HEK293 (cell line): ENCODE measurements at regions not wholly inside any gene's neighbourhood (a gene's known extent, or its start where the extent isn't known, plus 50 kb on each side); places are given as distances from the start of the nearest gene placed in this dataset.

Source experiments
- CTCF ChIA-PET: fragments of 350-600 bp; formaldehyde crosslinking; extraction: SDS; loops from one replicate; lab custom pipeline; 2021; ENCODE audit warnings: antibody characterized with exemption; lab: Yijun Ruan, JAX
- POLR2A ChIA-PET: fragments of 300-600 bp; formaldehyde crosslinking; extraction: SDS; loops from one replicate; lab custom pipeline; 2020; ENCODE audit warnings: antibody characterized with exemption, inconsistent platforms; lab: Yijun Ruan, JAX
- H3K27ac ChIP-seq: fragments of 200-500 bp; sonication (Bioruptor generic); 2 replicates; pipeline ENCODE4 v1.5.1; 2014; ENCODE audit warnings: low read depth, low read length, control low read depth, inconsistent platforms; ENCODE audit errors: extremely low read depth
- H3K36me3 ChIP-seq, 2 experiments: fragments of 200-500 bp in 1 of 2; sonication (Bioruptor generic) in 1 of 2; 1 replicate in 1 of 2; 2 replicates in 1 of 2; pipeline ENCODE4 v1.5.1; 2014 to 2017; ENCODE audit warnings: inconsistent platforms in 2 of 2, low read length in 2 of 2; ENCODE audit not compliant: control insufficient read depth in 2 of 2, insufficient read depth in 1 of 2
- H3K4me1 ChIP-seq: fragments of 200-500 bp; sonication (Bioruptor generic); 2 replicates; pipeline ENCODE4 v1.5.1; 2014; ENCODE audit warnings: mild to moderate bottlenecking, low read length, inconsistent platforms; ENCODE audit not compliant: control insufficient read depth, insufficient read depth
- H3K4me3 ChIP-seq: 2 replicates; pipeline ENCODE4 v1.5.1; 2011; ENCODE audit warnings: low read depth, mild to moderate bottlenecking, control low read depth, low read length, moderate library complexity
- H3K9me3 ChIP-seq: fragments of 200-500 bp; sonication (Bioruptor generic); 2 replicates; pipeline ENCODE4 v1.5.1; 2014; ENCODE audit warnings: low read depth, low read length, inconsistent platforms; ENCODE audit not compliant: control insufficient read depth, insufficient read depth
- FEZF1 ChIP-seq: fragments of 450-650 bp; formaldehyde crosslinking; IDR thresholded peaks from 2 replicates; pipeline ENCODE4 v1.5.1; 2016; ENCODE audit warnings: missing biosample characterization, missing genetic modification characterization
- INSM2 ChIP-seq: fragments of 450-650 bp; formaldehyde crosslinking; IDR thresholded peaks from 2 replicates; pipeline ENCODE4 v1.5.1; 2016; ENCODE audit warnings: missing biosample characterization, missing genetic modification characterization
- PRDM2 ChIP-seq: fragments of 450-650 bp; formaldehyde crosslinking; IDR thresholded peaks from 2 replicates; pipeline ENCODE4 v1.5.1; 2016; ENCODE audit warnings: missing biosample characterization, missing genetic modification characterization, borderline replicate concordance
- ZBTB11 ChIP-seq: fragments of 450-650 bp; formaldehyde crosslinking; conservative IDR thresholded peaks from 2 replicates; pipeline ENCODE4 v1.5.1; 2016; ENCODE audit warnings: low read depth, missing biosample characterization, missing genetic modification characterization
- ZFHX2 ChIP-seq: fragments of 450-650 bp; formaldehyde crosslinking; conservative IDR thresholded peaks from 2 replicates; pipeline ENCODE4 v1.5.1; 2016; ENCODE audit warnings: missing biosample characterization, missing genetic modification characterization
- ZFP69B ChIP-seq: fragments of 450-650 bp; formaldehyde crosslinking; IDR thresholded peaks from 2 replicates; pipeline ENCODE4 v1.5.1; 2016; ENCODE audit warnings: missing biosample characterization, missing genetic modification characterization
- ZNF174 ChIP-seq: fragments of 450-650 bp; formaldehyde crosslinking; IDR thresholded peaks from 2 replicates; pipeline ENCODE4 v1.5.0; 2017; ENCODE audit warnings: missing biosample characterization, mild to moderate bottlenecking, missing genetic modification characterization
- ZNF2 ChIP-seq: fragments of 450-650 bp; formaldehyde crosslinking; IDR thresholded peaks from 2 replicates; pipeline ENCODE4 v1.5.1; 2016; ENCODE audit warnings: missing biosample characterization, missing genetic modification characterization
- ZNF514 ChIP-seq: fragments of 450-650 bp; formaldehyde crosslinking; IDR thresholded peaks from 2 replicates; pipeline ENCODE4 v1.5.1; 2016; ENCODE audit warnings: missing biosample characterization, missing genetic modification characterization
- ZNF660 ChIP-seq: fragments of 450-650 bp; IDR thresholded peaks from 2 replicates; pipeline ENCODE4 v1.5.1; 2018; ENCODE audit warnings: missing biosample characterization, mild to moderate bottlenecking, missing genetic modification characterization
- ZNF677 ChIP-seq: fragments of 450-650 bp; IDR thresholded peaks from 2 replicates; pipeline ENCODE4 v1.5.0; 2018; ENCODE audit warnings: missing biosample characterization, mild to moderate bottlenecking, missing genetic modification characterization, moderate library complexity
- ZNF785 ChIP-seq: fragments of 450-650 bp; formaldehyde crosslinking; IDR thresholded peaks from 2 replicates; pipeline ENCODE4 v1.5.1; 2016; ENCODE audit warnings: missing biosample characterization, missing genetic modification characterization

GRCh38 chr6:137646484-137646883 lies 152.3 kb upstream of the OLIG3 start (continued):
- TF ChIP-seq PRDM2 (no peak), INSM2 (tag by site-specific recombination) (no peak), ZNF2 (tag by site-specific recombination) (no peak), ZNF514 (tag by site-specific recombination) (no peak)
- TF ChIP-seq, all 188 proteins: peak for 0

- CTCF ChIA-PET = no interaction called here
- H3K4me1 ChIP-seq = peaks cover 12% of the 10 kb centered on the region; the same call in 1 of the 2 replicates
- no peaks in the 10 kb centered on the region for H3K9me3 ChIP-seq
- H3K4me3 ChIP-seq = no peak overlapping the region
- TF ChIP-seq FEZF1 (tag by site-specific recombination) = 0 out of 2 replicates have a peak, but pooled peaks have one; percentile 11
- TF ChIP-seq ZFP69B (tag by site-specific recombination) = no peak
- no peak for TF ChIP-seq ZBTB11 (tag by site-specific recombination)
- TF ChIP-seq ZNF677 (tag by site-specific recombination) = no peak
- TF ChIP-seq ZFHX2 = no peak
- TF ChIP-seq ZNF174 (tag by site-specific recombination) = no peak
- no peak for TF ChIP-seq ZNF785
- no peak for TF ChIP-seq ZNF660 (tag by site-specific recombination)
- TF ChIP-seq ZNF2 (tag by site-specific recombination) = no peak
- TF ChIP-seq, all 188 proteins: peak for 1
- Histone ChIP-seq H3K36me3 (no peaks in the 10 kb centered on the region), H3K27ac (no peak overlapping the region)
- POLR2A ChIA-PET = interaction anchor here (0.5 kb wide), 1 partner anchor 404 kb away, joined by 4 read pairs; no protein-coding TSS in a partner anchor
These were observed 153.7 kb upstream of the OLIG3 start for GRCh38 chr6:137647762-137648447.
